ENCODE measurements at regions not wholly inside any gene's neighbourhood (a gene's known extent, or its start where the extent isn't known, plus 50 kb on each side); places are given as distances from the start of the nearest gene placed in this dataset.

- Histone ChIP-seq H3K9ac (ENCODE audit: low read depth, low read length) (no peak overlapping the region), H3K4me2 (ENCODE audit: insufficient read depth, low read length) (no peak overlapping the region)
- no peak for DNase-seq
These were observed 459.1 kb upstream of the MDFIC2 start for GRCh38 chr3:70771426-70772147.

GRCh38 chr3:70770650-70771049 is 458.2 kb upstream of the MDFIC2 start:
- H3K79me2 ChIP-seq (ENCODE audit: insufficient read depth, low read length): no peaks in the 10 kb centered on the region
- H3K4me1 ChIP-seq (ENCODE audit: insufficient read depth, low read length): no peaks in the 10 kb centered on the region
- H3K36me3 ChIP-seq (ENCODE audit: insufficient read depth, low read length): no peaks in the 10 kb centered on the region
- H3K4me3 ChIP-seq (ENCODE audit: low read depth in 1 of 2, low read length in 2 of 2): no peak overlapping the region
- TF ChIP-seq CTCF (IDR thresholded peaks at IDR 0.05; ENCODE audit: borderline replicate concordance, extremely low read depth, low read length, poor library complexity, severe bottlenecking) (no peak), EZH2 (IDR thresholded peaks at IDR 0.05; ENCODE audit: borderline replicate concordance, low read depth, low read length, severe bottlenecking) (no peak)
- no peak overlapping the region for H3K9ac ChIP-seq (ENCODE audit: low read depth, low read length)
- peaks cover 11% of the 10 kb centered on the region for H3K27me3 ChIP-seq (ENCODE audit: insufficient read depth, low read length, poor library complexity)
- ATAC-seq (ENCODE audit: insufficient read depth, low read depth): no peak
- no peak overlapping the region for H2AFZ ChIP-seq (ENCODE audit: low read depth, low read length)
- H4K20me1 ChIP-seq (ENCODE audit: insufficient read depth, low read length): no peaks in the 10 kb centered on the region
- no peak overlapping the region for H3K27ac ChIP-seq (ENCODE audit: low read length)
- H3K4me2 ChIP-seq (ENCODE audit: insufficient read depth, low read length): no peak overlapping the region
- DNase-seq: no peak
- no peaks in the 10 kb centered on the region for H3K9me3 ChIP-seq (ENCODE audit: insufficient read depth, low read length, severe bottlenecking)

More at GRCh38 chr3:70771426-70772147, 459.1 kb upstream of the MDFIC2 start:
- no peaks in the 10 kb centered on the region for H3K4me1 ChIP-seq (ENCODE audit: insufficient read depth, low read length)
- no peak for ATAC-seq (ENCODE audit: insufficient read depth, low read depth)
- H2AFZ ChIP-seq (ENCODE audit: low read depth, low read length): no peak overlapping the region
- TF ChIP-seq CTCF (IDR thresholded peaks at IDR 0.05; ENCODE audit: borderline replicate concordance, extremely low read depth, low read length, poor library complexity, severe bottlenecking) (no peak), EZH2 (IDR thresholded peaks at IDR 0.05; ENCODE audit: borderline replicate concordance, low read depth, low read length, severe bottlenecking) (no peak)
- H3K79me2 ChIP-seq (ENCODE audit: insufficient read depth, low read length): no peaks in the 10 kb centered on the region
- no peaks in the 10 kb centered on the region for H3K36me3 ChIP-seq (ENCODE audit: insufficient read depth, low read length)
- H3K27me3 ChIP-seq (ENCODE audit: insufficient read depth, low read length, poor library complexity): peaks cover 11% of the 10 kb centered on the region
- no peaks in the 10 kb centered on the region for H3K9me3 ChIP-seq (ENCODE audit: insufficient read depth, low read length, severe bottlenecking)
- H3K4me3 ChIP-seq (ENCODE audit: low read depth in 1 of 2, low read length in 2 of 2): no peak overlapping the region
- H4K20me1 ChIP-seq (ENCODE audit: insufficient read depth, low read length): no peaks in the 10 kb centered on the region
- no peak overlapping the region for H3K27ac ChIP-seq (ENCODE audit: low read length)

GRCh38 chr3:70766301-70766700 is 453.9 kb upstream of the MDFIC2 start:
- H3K4me1 ChIP-seq (ENCODE audit: insufficient read depth, low read length): no peaks in the 10 kb centered on the region
- H3K27ac ChIP-seq (ENCODE audit: low read length): no peak overlapping the region
- H3K79me2 ChIP-seq (ENCODE audit: insufficient read depth, low read length): no peaks in the 10 kb centered on the region
- no peak for DNase-seq
- no peak overlapping the region for H2AFZ ChIP-seq (ENCODE audit: low read depth, low read length)
- no peak overlapping the region for H3K9ac ChIP-seq (ENCODE audit: low read depth, low read length)
- no peak overlapping the region for H3K4me3 ChIP-seq (ENCODE audit: low read depth in 1 of 2, low read length in 2 of 2)
- H3K4me2 ChIP-seq (ENCODE audit: insufficient read depth, low read length): no peak overlapping the region
- peaks cover 5% of the 10 kb centered on the region for H3K27me3 ChIP-seq (ENCODE audit: insufficient read depth, low read length, poor library complexity)
- H4K20me1 ChIP-seq (ENCODE audit: insufficient read depth, low read length): no peaks in the 10 kb centered on the region
- TF ChIP-seq EZH2 (IDR thresholded peaks at IDR 0.05; ENCODE audit: borderline replicate concordance, low read depth, low read length, severe bottlenecking) (no peak), CTCF (IDR thresholded peaks at IDR 0.05; ENCODE audit: borderline replicate concordance, extremely low read depth, low read length, poor library complexity, severe bottlenecking) (no peak)
- H3K36me3 ChIP-seq (ENCODE audit: insufficient read depth, low read length): no peaks in the 10 kb centered on the region
- ATAC-seq (ENCODE audit: insufficient read depth, low read depth): no peak
- no peaks in the 10 kb centered on the region for H3K9me3 ChIP-seq (ENCODE audit: insufficient read depth, low read length, severe bottlenecking)
